Muscle of leg (tissue), 3 donors: ENCODE measurements at regions not wholly inside any gene's neighbourhood (a gene's known extent, or its start where the extent isn't known, plus 50 kb on each side); places are given as distances from the start of the nearest gene placed in this dataset.

Experiments used
- DNase-seq: peaks from one replicate; pipeline ENCODE4 v3.0.0; 2013
- H3K27ac ChIP-seq: one replicate; pipeline ENCODE4 v1.5.1; 2013; ENCODE audit warnings: mild to moderate bottlenecking, low read length, control low read depth
- H3K27me3 ChIP-seq: one replicate; pipeline ENCODE4 v1.6.1; 2013; ENCODE audit warnings: low read length; ENCODE audit not compliant: control insufficient read depth, insufficient read depth
- H3K36me3 ChIP-seq: one replicate; pipeline ENCODE4 v1.6.1; 2013; ENCODE audit warnings: low read length; ENCODE audit not compliant: control insufficient read depth, insufficient read depth
- H3K4me1 ChIP-seq: one replicate; pipeline ENCODE4 v1.6.1; 2013; ENCODE audit warnings: low read length; ENCODE audit not compliant: control insufficient read depth, insufficient read depth
- H3K4me3 ChIP-seq: one replicate; pipeline ENCODE4 v1.5.1; 2013; ENCODE audit warnings: low read length, control low read depth
- H3K9me3 ChIP-seq: replicated peaks from 2 replicates; pipeline ENCODE4 v1.6.1; 2013; ENCODE audit warnings: low read depth, low read length; ENCODE audit not compliant: control insufficient read depth
- WGBS: methylation state at CpG from one replicate; pipeline ENCODE4 v1.1.5; 2013; ENCODE audit warnings: missing lambda C conversion rate; ENCODE audit not compliant: insufficient coverage; 5-methylcytosine and 5-hydroxymethylcytosine counted together

- Histone ChIP-seq H3K4me3 (no peak overlapping the region), H3K4me1 (no peaks in the 10 kb centered on the region), H3K36me3 (no peaks in the 10 kb centered on the region), H3K9me3 (no peaks in the 10 kb centered on the region), H3K27me3 (no peaks in the 10 kb centered on the region), H3K27ac (no peak overlapping the region)
- DNase-seq = no peak
- WGBS = no CpG with 5 or more reads among the region's 1 CpG
These were observed 55.9 kb upstream of the TSPAN2 start for GRCh38 chr1:115145226-115145625.

DNA sequence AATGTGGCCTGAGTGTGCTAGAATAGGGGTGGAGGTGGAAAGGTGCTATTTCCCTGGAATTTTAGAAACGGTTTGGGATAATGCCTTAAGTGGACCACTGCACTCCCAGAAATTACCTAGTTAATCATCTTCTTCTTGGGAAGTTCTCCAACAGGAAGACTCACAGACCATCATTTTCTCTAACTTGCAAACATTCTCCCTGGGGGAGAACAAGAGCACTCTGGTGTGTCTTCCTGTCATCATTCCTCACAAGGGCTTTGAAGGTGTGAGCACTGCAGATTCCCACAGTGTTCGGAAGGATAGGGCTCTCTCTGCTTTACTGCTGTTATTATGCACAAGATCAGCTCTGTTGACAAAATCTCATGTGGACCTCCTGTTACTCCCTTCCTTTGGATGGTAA is 54.9 kb upstream of the TSPAN2 start:
- H3K4me3 ChIP-seq = no peak overlapping the region
- no peak overlapping the region for H3K27ac ChIP-seq
- H3K9me3 ChIP-seq = no peaks in the 10 kb centered on the region
- 17% methylated on average over 1 of the region's 2 CpGs for WGBS
- H3K4me1 ChIP-seq = no peaks in the 10 kb centered on the region
- no peaks in the 10 kb centered on the region for H3K27me3 ChIP-seq
- DNase-seq = no peak
- H3K36me3 ChIP-seq = no peaks in the 10 kb centered on the region

DNA sequence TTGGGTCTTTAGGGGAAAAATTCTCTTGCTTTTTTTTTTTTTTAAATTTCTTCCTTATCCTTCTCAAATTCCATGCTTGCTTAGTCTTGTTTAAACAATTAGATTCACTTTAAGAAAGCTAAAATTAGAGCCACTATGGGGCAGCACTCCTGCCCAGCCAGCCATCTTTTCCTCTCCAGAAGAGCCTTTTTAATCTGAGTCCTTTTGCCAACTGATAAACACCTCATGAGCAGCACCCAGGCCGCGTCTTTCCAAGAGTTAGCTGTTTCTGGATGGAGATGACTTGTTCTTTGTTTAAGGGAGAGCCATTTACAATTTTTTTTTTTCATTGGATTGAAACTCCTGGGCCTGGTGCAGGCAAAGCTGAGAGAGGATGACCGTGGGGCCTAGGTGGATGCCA is 53.3 kb upstream of the TSPAN2 start:
- H3K27ac ChIP-seq = no peak overlapping the region
- no peak for DNase-seq
- H3K4me1 ChIP-seq = peaks cover 7% of the 10 kb centered on the region
- H3K36me3 ChIP-seq = no peaks in the 10 kb centered on the region
- no peaks in the 10 kb centered on the region for H3K27me3 ChIP-seq
- no peaks in the 10 kb centered on the region for H3K9me3 ChIP-seq
- no peak overlapping the region for H3K4me3 ChIP-seq
- WGBS = no CpG with 5 or more reads among the region's 3 CpGs

- Histone ChIP-seq H3K27ac (no peak overlapping the region), H3K4me3 (no peak overlapping the region), H3K9me3 (no peaks in the 10 kb centered on the region), H3K36me3 (no peaks in the 10 kb centered on the region), H3K27me3 (no peaks in the 10 kb centered on the region), H3K4me1 (peaks cover 7% of the 10 kb centered on the region)
- DNase-seq = no peak
These were observed 51.8 kb upstream of the TSPAN2 start for GRCh38 chr1:115141145-115141454.

GRCh38 chr1:115140442-115141144 is 51.3 kb upstream of the TSPAN2 start:
- WGBS = no CpG with 5 or more reads among the region's 2 CpGs
- Histone ChIP-seq H3K36me3 (no peaks in the 10 kb centered on the region), H3K4me3 (no peak overlapping the region), H3K27ac (no peak overlapping the region), H3K9me3 (no peaks in the 10 kb centered on the region), H3K4me1 (peaks cover 7% of the 10 kb centered on the region), H3K27me3 (no peaks in the 10 kb centered on the region)
- no peak for DNase-seq

DNA sequence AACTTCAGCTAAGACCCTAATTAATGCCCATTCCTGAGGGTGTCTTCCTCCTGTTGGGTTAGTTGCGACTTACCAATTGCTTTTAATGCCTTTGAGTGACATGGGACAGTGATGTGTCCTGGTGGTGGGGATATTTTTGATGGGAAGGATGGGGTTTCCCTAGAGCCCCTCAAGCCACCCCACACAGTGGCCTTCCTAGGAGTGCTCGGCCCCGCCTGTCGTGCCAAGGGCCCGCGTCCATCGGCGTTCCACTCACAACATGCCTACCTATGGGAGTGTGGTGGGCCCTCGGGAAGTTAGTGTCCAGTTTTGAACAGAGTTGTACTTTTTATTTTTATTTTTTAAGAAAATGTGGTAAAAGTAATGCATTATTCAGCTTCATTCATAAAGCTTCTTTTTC is 50.1 kb upstream of the TSPAN2 start:
- Histone ChIP-seq H3K9me3 (no peaks in the 10 kb centered on the region), H3K36me3 (no peaks in the 10 kb centered on the region), H3K27me3 (no peaks in the 10 kb centered on the region), H3K4me3 (no peak overlapping the region), H3K4me1 (peaks cover 7% of the 10 kb centered on the region), H3K27ac (no peak overlapping the region)
- WGBS = no CpG with 5 or more reads among the region's 9 CpGs
- no peak for DNase-seq
